DND-41 (cell line): ENCODE measurements at regions not wholly inside any gene's neighbourhood (a gene's known extent, or its start where the extent isn't known, plus 50 kb on each side); places are given as distances from the start of the nearest gene placed in this dataset.
"Not testable (repeated sequence)": the region's sequence is repeated elsewhere in the genome, so short reads cannot be mapped to it uniquely, and the experiment has no call there.

Source experiments
- ATAC-seq: fragments of 200-7000 bp; cut with Tn5 transposase; 3 replicates; pipeline ENCODE4 v1.9.1; 2021; ENCODE audit warnings: low read depth; ENCODE audit not compliant: insufficient read depth
- DNase-seq: peaks from one replicate; pipeline ENCODE4 v3.0.0-alpha.2; 2020
- H2AFZ ChIP-seq: 2 replicates; pipeline ENCODE4 v1.6.0; 2012; ENCODE audit warnings: low read depth, low read length
- H3K27ac ChIP-seq: 2 replicates; pipeline ENCODE4 v1.5.1; 2012; ENCODE audit warnings: low read length, inconsistent platforms
- H3K27me3 ChIP-seq: fragments of 200-600 bp; sonication (generic); 2 replicates; pipeline ENCODE4 v1.6.0; 2012; ENCODE audit warnings: low read length, mild to moderate bottlenecking, inconsistent platforms; ENCODE audit not compliant: insufficient read depth, poor library complexity
- H3K36me3 ChIP-seq: 2 replicates; pipeline ENCODE4 v1.5.1; 2012; ENCODE audit warnings: low read length, inconsistent platforms; ENCODE audit not compliant: insufficient read depth
- H3K4me1 ChIP-seq: 2 replicates; pipeline ENCODE4 v1.5.1; 2012; ENCODE audit warnings: mild to moderate bottlenecking, low read length; ENCODE audit not compliant: insufficient read depth
- H3K4me2 ChIP-seq: 2 replicates; pipeline ENCODE4 v1.6.0; 2012; ENCODE audit warnings: mild to moderate bottlenecking, moderate library complexity, low read length, inconsistent platforms; ENCODE audit not compliant: insufficient read depth
- H3K4me3 ChIP-seq, 2 experiments: fragments of 200-600 bp in 1 of 2; shearing (Covaris generic) in 1 of 2; 2 replicates each; pipeline ENCODE4 v1.5.1; 2012 to 2016; ENCODE audit warnings: inconsistent platforms in 2 of 2, low read length in 2 of 2, mild to moderate bottlenecking in 2 of 2, low read depth in 1 of 2, moderate library complexity in 1 of 2
- H3K79me2 ChIP-seq: 2 replicates; pipeline ENCODE4 v1.6.0; 2012; ENCODE audit warnings: low read length, inconsistent platforms; ENCODE audit not compliant: insufficient read depth
- H3K9ac ChIP-seq: 2 replicates; pipeline ENCODE4 v1.6.0; 2012; ENCODE audit warnings: low read depth, mild to moderate bottlenecking, inconsistent platforms, low read length, moderate library complexity
- H3K9me3 ChIP-seq: 2 replicates; pipeline ENCODE4 v1.5.1; 2012; ENCODE audit warnings: low read length, moderate library complexity, mild to moderate bottlenecking, inconsistent platforms; ENCODE audit not compliant: insufficient read depth, severe bottlenecking
- H4K20me1 ChIP-seq: 2 replicates; pipeline ENCODE4 v1.6.0; 2012; ENCODE audit warnings: low read length; ENCODE audit not compliant: insufficient read depth
- EZH2 ChIP-seq: IDR thresholded peaks from 3 replicates; pipeline ENCODE4 v1.6.1; 2012; ENCODE audit warnings: borderline replicate concordance, low read depth, mild to moderate bottlenecking, moderate library complexity, low read length, inconsistent platforms; ENCODE audit not compliant: severe bottlenecking
- TF ChIP-seq, protein P1 (sequence below): IDR thresholded peaks from 2 replicates; pipeline ENCODE4 v1.5.1; 2012; ENCODE audit warnings: borderline replicate concordance, low read length, moderate library complexity, mild to moderate bottlenecking; ENCODE audit not compliant: poor library complexity, severe bottlenecking; ENCODE audit errors: extremely low read depth

- Histone ChIP-seq H4K20me1 (no peaks in the 10 kb centered on the region), H2AFZ (no peak overlapping the region), H3K79me2 (no peaks in the 10 kb centered on the region), H3K4me1 (no peaks in the 10 kb centered on the region), H3K27ac (no peak overlapping the region), H3K9me3 (no peaks in the 10 kb centered on the region), H3K9ac (no peak overlapping the region), H3K36me3 (no peaks in the 10 kb centered on the region), H3K4me3 (no peak overlapping the region), H3K4me2 (no peak overlapping the region), H3K27me3 (no peaks in the 10 kb centered on the region)
- DNase-seq (no peak), ATAC-seq (no peak)
- TF ChIP-seq, protein P1, sequence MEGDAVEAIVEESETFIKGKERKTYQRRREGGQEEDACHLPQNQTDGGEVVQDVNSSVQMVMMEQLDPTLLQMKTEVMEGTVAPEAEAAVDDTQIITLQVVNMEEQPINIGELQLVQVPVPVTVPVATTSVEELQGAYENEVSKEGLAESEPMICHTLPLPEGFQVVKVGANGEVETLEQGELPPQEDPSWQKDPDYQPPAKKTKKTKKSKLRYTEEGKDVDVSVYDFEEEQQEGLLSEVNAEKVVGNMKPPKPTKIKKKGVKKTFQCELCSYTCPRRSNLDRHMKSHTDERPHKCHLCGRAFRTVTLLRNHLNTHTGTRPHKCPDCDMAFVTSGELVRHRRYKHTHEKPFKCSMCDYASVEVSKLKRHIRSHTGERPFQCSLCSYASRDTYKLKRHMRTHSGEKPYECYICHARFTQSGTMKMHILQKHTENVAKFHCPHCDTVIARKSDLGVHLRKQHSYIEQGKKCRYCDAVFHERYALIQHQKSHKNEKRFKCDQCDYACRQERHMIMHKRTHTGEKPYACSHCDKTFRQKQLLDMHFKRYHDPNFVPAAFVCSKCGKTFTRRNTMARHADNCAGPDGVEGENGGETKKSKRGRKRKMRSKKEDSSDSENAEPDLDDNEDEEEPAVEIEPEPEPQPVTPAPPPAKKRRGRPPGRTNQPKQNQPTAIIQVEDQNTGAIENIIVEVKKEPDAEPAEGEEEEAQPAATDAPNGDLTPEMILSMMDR, result no peak
- no peak for TF ChIP-seq EZH2
Observed at GRCh38 chrX:95762716-95763115, 921.9 kb upstream of the DIAPH2 start.

DNA sequence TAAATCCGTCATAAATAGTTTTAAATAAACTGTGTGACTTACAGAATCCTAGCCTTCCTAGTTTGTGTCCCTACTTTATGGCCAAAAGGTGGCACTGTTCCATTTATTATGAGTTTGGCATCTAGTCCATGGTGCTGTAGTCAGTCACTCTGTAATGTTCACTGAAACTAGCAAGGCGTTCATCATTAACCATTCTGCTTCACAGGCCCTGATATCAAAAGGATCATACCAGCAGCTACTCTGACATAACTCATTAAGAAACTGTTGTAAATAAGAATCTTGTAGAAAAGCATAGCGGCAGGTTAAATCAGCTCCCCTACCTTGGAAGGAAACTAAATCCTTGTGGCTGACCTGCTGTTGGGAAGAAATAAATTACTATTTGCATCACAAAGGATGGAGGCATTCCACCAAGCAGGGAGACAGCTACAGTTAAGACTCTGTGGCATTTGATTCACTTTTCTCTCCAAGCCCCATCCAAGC is 919.6 kb upstream of the DIAPH2 start:
- Histone ChIP-seq H3K4me2 (no peak overlapping the region), H3K36me3 (no peaks in the 10 kb centered on the region), H3K9me3 (no peaks in the 10 kb centered on the region), H2AFZ (no peak overlapping the region), H3K4me1 (no peaks in the 10 kb centered on the region), H3K27ac (no peak overlapping the region), H3K4me3 (no peak overlapping the region), H3K79me2 (no peaks in the 10 kb centered on the region), H3K27me3 (no peaks in the 10 kb centered on the region), H4K20me1 (no peaks in the 10 kb centered on the region), H3K9ac (no peak overlapping the region)
- no peak for TF ChIP-seq EZH2
- TF ChIP-seq, protein P1, result peak; percentile 58
- DNase-seq (no peak), ATAC-seq (no peak)

DNA sequence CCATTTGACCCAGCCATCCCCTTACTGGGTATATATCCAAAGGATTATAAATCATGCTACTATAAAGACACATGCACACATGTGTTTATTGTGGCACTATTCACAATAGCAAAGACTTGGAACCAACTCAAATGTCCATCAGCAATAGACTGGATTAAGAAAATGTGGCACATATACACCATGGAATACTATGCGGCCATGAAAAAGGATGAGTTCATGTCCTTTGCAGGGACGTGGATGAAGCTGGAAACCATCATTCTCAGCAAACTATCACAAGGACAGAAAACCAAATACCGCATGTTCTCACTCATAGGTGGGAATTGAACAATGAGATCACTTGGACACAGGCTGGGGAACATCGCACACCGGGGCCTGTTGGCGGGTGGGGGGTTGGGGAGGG is 913.4 kb upstream of the DIAPH2 start:
- H3K9ac ChIP-seq, DNase-seq, H3K27me3 ChIP-seq, ATAC-seq, H3K4me2 ChIP-seq, H2AFZ ChIP-seq, H3K4me3 ChIP-seq, H3K9me3 ChIP-seq, H3K36me3 ChIP-seq, H3K4me1 ChIP-seq, H3K79me2 ChIP-seq, H4K20me1 ChIP-seq, H3K27ac ChIP-seq: not testable (repeated sequence)

GRCh38 chrX:95791876-95792275 is 892.8 kb upstream of the DIAPH2 start:
- no peak overlapping the region for H2AFZ ChIP-seq
- DNase-seq (no peak), ATAC-seq (no peak)
- no peaks in the 10 kb centered on the region for H3K27me3 ChIP-seq
- H3K27ac ChIP-seq, result no peak overlapping the region
- TF ChIP-seq, protein P1, result no peak
- TF ChIP-seq EZH2, result no peak
- no peak overlapping the region for H3K4me2 ChIP-seq
- H3K4me1 ChIP-seq, result no peaks in the 10 kb centered on the region
- H3K79me2 ChIP-seq, result no peaks in the 10 kb centered on the region
- H3K9ac ChIP-seq, result no peak overlapping the region
- H3K36me3 ChIP-seq, result no peaks in the 10 kb centered on the region
- no peak overlapping the region for H3K4me3 ChIP-seq
- H4K20me1 ChIP-seq, result no peaks in the 10 kb centered on the region
- no peaks in the 10 kb centered on the region for H3K9me3 ChIP-seq
